Peyer's patch (tissue), 4 donors: ENCODE measurements at regions not wholly inside any gene's neighbourhood (a gene's known extent, or its start where the extent isn't known, plus 50 kb on each side); places are given as distances from the start of the nearest gene placed in this dataset.

Source experiments
- DNase-seq, 3 donors: peaks; one replicate each; pipeline ENCODE4 v3.0.0-alpha.2; 2017 to 2019
- H3K27ac ChIP-seq, 4 donors: fragments of 200-600 bp; sonication (generic); one replicate each; pipeline ENCODE4 v1.5.1; 2016 to 2019
- H3K27me3 ChIP-seq, 2 donors: fragments of 200-600 bp; sonication (generic); one replicate each; pipeline ENCODE4 v1.5.1; 2019
- H3K36me3 ChIP-seq, 3 donors: fragments of 200-600 bp; sonication (generic); one replicate each; pipeline ENCODE4 v1.5.1; 2016 to 2019
- H3K4me1 ChIP-seq, 4 donors: fragments of 200-600 bp; sonication (generic); one replicate each; pipeline ENCODE4 v1.5.1; 2016 to 2019
- H3K4me3 ChIP-seq, 4 donors: fragments of 200-600 bp; sonication (generic); 1 replicate in 3 of 4; 2 replicates in 1 of 4; pipeline ENCODE4 v1.5.1; 2016 to 2019; ENCODE audit warnings: mild to moderate bottlenecking in 1 of 4
- H3K9me3 ChIP-seq, 4 donors: fragments of 200-600 bp; sonication (generic); one replicate each; pipeline ENCODE4 v1.5.1; 2016 to 2019; ENCODE audit warnings: mild to moderate bottlenecking in 1 of 4
- POLR2A ChIP-seq, 2 donors: fragments of 450-650 bp; IDR thresholded peaks; one replicate each; pipeline ENCODE4 v1.5.1; 2017; ENCODE audit warnings: antibody characterized with exemption in 2 of 2, mild to moderate bottlenecking in 2 of 2, moderate library complexity in 2 of 2
- TF ChIP-seq, protein P1 (sequence below), 6 experiments: fragments of 450-650 bp in 4 of 6; fragments of 200-600 bp in 2 of 6; sonication (generic) in 1 of 6; IDR thresholded peaks; one replicate each; pipeline ENCODE4 v1.5.1; 2017 to 2019; ENCODE audit warnings: antibody characterized with exemption in 6 of 6, mild to moderate bottlenecking in 3 of 6, moderate library complexity in 1 of 6

DNA sequence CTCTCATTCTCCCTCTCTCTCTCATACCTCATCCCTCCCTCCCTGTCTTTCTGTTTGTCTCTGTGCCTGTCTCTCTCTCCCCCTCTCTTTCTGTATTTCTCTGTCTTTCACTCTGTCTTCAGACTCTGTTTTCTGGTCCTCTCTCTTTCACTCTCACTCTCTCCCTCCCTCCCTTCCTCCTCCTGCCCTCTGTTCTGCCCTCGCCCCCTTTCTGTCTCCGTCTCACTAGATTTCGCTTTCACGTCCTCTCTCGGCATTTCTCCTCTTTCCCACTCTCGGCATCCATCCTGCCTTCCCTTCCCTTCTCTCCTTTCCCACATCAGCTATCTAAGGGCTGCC is 183.0 kb downstream of the PHETA1 start:
- H3K27ac ChIP-seq, result no peak overlapping the region
- no peak overlapping the region for H3K4me3 ChIP-seq
- peaks cover 0 to 6% (median 0%) of the 10 kb centered on the region in 4 donors for H3K4me1 ChIP-seq
- H3K36me3 ChIP-seq, result no peaks in the 10 kb centered on the region
- TF ChIP-seq POLR2A (IDR thresholded peaks at IDR 0.05), result no peak
- TF ChIP-seq, protein P1, sequence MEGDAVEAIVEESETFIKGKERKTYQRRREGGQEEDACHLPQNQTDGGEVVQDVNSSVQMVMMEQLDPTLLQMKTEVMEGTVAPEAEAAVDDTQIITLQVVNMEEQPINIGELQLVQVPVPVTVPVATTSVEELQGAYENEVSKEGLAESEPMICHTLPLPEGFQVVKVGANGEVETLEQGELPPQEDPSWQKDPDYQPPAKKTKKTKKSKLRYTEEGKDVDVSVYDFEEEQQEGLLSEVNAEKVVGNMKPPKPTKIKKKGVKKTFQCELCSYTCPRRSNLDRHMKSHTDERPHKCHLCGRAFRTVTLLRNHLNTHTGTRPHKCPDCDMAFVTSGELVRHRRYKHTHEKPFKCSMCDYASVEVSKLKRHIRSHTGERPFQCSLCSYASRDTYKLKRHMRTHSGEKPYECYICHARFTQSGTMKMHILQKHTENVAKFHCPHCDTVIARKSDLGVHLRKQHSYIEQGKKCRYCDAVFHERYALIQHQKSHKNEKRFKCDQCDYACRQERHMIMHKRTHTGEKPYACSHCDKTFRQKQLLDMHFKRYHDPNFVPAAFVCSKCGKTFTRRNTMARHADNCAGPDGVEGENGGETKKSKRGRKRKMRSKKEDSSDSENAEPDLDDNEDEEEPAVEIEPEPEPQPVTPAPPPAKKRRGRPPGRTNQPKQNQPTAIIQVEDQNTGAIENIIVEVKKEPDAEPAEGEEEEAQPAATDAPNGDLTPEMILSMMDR (IDR thresholded peaks at IDR 0.05), result no peak
- no peaks in the 10 kb centered on the region for H3K9me3 ChIP-seq
- DNase-seq, result no peak
- no peaks in the 10 kb centered on the region for H3K27me3 ChIP-seq

DNA sequence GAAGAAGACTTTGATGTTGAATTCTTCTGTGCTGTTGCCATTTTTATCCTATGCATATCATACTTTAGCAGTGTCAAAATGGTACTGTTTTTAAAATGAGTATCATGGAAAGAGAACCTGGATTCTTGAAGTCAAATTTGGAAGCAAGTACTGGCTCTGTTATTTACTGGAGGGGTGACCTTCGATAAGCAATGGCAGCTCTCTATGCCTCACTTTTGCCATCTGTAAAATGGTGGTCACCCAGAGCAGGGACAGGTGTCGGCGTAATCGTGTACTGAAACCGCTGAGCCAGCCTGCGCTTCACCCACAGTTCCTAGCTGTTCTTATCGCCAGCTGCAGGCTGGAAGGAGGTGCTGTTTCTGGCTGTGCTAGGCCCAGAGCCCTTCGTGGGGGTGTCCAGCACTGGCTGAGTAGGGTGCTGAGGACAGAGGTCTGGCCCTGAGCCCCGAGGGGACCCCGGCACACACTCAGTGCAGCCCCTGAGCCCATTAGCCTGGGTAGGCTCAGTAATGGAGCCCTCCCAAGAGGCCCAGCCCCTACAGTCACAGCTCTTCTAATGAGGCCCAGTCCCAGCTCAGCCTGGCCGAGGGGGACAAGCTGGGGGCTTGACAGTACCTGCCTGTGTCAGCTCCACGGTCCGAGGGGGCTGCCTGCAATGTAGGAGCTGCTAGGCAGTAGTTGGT is 183.5 kb downstream of the PHETA1 start:
- no peak for DNase-seq
- Histone ChIP-seq H3K36me3 (no peaks in the 10 kb centered on the region), H3K27ac (no peak overlapping the region), H3K4me1 (peaks cover 0 to 11% (median 0%) of the 10 kb centered on the region in 4 donors), H3K27me3 (no peaks in the 10 kb centered on the region), H3K9me3 (no peaks in the 10 kb centered on the region), H3K4me3 (no peak overlapping the region)
- TF ChIP-seq POLR2A (IDR thresholded peaks at IDR 0.05), result no peak
- TF ChIP-seq, protein P1 (IDR thresholded peaks at IDR 0.05), result no peak

DNA sequence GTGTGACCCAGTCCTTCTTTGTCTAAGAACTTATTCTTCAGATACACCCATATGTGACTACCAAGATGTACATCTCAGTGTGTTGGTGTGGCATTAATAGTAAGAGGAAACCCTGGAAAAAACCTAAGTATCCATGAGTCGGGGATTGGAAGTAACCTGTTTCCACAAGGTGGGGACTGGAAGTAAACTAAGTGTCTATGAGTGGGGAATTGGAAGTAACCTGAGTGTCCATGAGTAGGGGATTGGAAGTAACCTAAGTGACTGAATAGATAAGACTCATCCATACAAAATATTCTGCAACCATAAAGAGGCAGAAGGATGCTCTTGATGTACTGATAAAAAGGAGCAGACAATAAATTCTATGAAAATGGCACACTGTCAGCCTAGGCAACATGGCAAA is 184.7 kb downstream of the PHETA1 start:
- Histone ChIP-seq H3K27ac (no peak overlapping the region), H3K4me1 (peaks cover 0 to 11% (median 0%) of the 10 kb centered on the region in 4 donors), H3K36me3 (no peaks in the 10 kb centered on the region), H3K4me3 (no peak overlapping the region), H3K9me3 (no peaks in the 10 kb centered on the region), H3K27me3 (no peaks in the 10 kb centered on the region)
- DNase-seq, result no peak
- TF ChIP-seq POLR2A (IDR thresholded peaks at IDR 0.05), result no peak
- TF ChIP-seq, protein P1 (IDR thresholded peaks at IDR 0.05), result no peak

DNA sequence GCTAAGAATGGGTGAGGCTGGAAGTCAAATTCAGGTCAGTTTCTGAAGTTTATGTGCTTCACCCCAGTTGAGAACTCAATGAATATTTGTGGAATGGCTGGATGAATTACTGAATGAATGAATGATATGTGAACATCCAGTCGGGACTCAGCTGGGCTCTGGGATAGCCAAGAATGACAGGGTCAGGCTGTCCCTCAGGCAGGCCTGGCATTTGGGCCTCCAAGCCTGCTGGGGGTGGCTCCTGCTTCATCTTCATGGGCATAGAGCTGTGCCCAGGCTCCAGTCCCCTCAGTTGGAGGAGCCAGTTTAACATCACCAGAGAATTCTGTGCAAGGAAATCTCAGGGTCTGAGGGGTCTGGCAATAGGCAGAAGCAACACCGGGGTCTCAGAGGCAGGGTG is 185.8 kb downstream of the PHETA1 start:
- Histone ChIP-seq H3K36me3 (no peaks in the 10 kb centered on the region), H3K4me1 (peaks cover 0 to 11% (median 0%) of the 10 kb centered on the region in 4 donors), H3K9me3 (no peaks in the 10 kb centered on the region), H3K4me3 (no peak overlapping the region), H3K27me3 (no peaks in the 10 kb centered on the region), H3K27ac (no peak overlapping the region)
- no peak for DNase-seq
- TF ChIP-seq POLR2A (IDR thresholded peaks at IDR 0.05), result no peak
- TF ChIP-seq, protein P1 (IDR thresholded peaks at IDR 0.05), result no peak

DNA sequence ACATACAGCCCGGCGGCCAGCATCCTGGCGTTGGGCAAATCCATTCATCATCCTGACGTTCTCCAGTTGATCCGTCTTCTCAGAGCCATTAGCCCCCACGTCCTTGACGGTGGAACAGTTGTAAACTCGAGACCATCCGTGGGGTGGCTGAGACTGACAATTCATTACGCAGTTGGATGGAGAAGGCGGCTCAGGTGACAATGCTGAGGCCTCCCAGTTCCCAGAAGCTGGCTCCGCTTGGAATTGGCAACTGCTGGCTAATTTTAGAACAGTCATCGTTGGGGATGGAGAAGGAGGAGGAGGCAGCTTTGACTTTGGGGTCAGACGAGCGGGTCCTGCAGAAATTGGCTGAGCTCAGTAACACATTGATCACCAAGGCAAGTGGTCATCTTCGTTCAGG is 186.5 kb downstream of the PHETA1 start:
- Histone ChIP-seq H3K27me3 (no peaks in the 10 kb centered on the region), H3K36me3 (no peaks in the 10 kb centered on the region), H3K4me1 (peaks cover 0 to 11% (median 0%) of the 10 kb centered on the region in 4 donors), H3K27ac (no peak overlapping the region), H3K4me3 (no peak overlapping the region), H3K9me3 (no peaks in the 10 kb centered on the region)
- no peak for DNase-seq
- TF ChIP-seq, protein P1 (IDR thresholded peaks at IDR 0.05), result no peak
- no peak for TF ChIP-seq POLR2A (IDR thresholded peaks at IDR 0.05)
